ENCODE measurements at regions not wholly inside any gene's neighbourhood (a gene's known extent, or its start where the extent isn't known, plus 50 kb on each side); places are given as distances from the start of the nearest gene placed in this dataset.

DNA sequence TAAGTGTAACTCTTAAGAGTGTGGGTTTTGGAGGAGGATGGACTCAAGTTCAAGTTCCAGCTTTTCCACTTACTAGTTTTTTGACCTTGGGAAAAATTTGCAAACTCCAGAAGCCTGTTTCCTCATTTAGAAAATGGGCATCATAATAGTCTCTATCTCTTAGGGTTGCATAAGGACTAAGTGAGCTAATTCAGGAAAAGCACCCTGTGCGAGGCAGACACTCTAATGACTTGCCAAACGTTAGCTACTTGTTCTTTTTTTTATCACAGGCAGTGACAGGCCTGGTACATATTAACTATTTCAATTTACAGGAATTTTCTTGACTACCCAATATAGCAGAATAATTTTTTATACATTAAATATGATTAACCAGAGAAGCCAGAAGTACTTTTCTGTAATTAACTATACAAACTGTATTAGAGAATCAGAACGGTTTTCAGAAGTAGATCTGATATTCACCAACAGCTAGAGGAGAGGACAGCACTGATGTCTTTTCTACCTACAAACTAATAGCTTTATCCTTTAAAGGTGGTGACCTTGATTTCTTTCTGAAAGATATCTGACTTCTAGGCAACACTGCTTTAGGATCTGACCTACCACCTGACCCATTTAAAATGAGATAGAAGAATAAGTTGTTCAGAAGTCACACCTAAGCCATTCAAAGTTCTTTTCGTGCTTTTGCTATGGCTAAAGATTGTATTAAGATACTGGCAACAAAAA is 139.6 kb upstream of the HAND2 start:
- TF ChIP-seq, protein P1, sequence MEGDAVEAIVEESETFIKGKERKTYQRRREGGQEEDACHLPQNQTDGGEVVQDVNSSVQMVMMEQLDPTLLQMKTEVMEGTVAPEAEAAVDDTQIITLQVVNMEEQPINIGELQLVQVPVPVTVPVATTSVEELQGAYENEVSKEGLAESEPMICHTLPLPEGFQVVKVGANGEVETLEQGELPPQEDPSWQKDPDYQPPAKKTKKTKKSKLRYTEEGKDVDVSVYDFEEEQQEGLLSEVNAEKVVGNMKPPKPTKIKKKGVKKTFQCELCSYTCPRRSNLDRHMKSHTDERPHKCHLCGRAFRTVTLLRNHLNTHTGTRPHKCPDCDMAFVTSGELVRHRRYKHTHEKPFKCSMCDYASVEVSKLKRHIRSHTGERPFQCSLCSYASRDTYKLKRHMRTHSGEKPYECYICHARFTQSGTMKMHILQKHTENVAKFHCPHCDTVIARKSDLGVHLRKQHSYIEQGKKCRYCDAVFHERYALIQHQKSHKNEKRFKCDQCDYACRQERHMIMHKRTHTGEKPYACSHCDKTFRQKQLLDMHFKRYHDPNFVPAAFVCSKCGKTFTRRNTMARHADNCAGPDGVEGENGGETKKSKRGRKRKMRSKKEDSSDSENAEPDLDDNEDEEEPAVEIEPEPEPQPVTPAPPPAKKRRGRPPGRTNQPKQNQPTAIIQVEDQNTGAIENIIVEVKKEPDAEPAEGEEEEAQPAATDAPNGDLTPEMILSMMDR (IDR thresholded peaks at IDR 0.05; ENCODE audit: low read depth, low read length) = no peak
- no peak overlapping the region for H3K27ac ChIP-seq
- no peaks in the 10 kb centered on the region for H3K36me3 ChIP-seq
- no peak overlapping the region for H3K4me3 ChIP-seq (ENCODE audit: low read depth, low read length)
- no peaks in the 10 kb centered on the region for H3K9me3 ChIP-seq (ENCODE audit: severe bottlenecking)
- no peaks in the 10 kb centered on the region for H3K27me3 ChIP-seq (ENCODE audit: insufficient read depth, low read depth, severe bottlenecking)
- DNase-seq = no peak

DNA sequence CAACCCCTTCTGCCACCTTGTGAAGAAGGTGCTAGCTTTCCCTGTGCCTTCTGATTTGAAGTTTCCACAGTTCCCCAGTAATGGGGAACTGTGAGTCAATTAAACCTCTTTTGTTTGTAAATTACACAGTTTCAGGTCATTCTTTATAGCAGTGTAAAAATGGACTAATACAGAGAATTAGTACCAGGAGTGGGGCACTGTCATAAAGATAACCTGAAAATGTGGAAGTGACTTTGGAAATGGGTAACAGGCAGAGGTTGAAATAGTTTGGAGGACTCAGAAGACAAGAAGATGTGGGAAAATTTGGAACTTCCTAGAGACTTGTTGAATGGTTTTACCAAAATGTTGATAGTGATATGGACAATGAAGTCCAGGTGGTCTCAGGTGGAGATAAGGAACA is 131.0 kb upstream of the HAND2 start:
- TF ChIP-seq, protein P1 (IDR thresholded peaks at IDR 0.05; ENCODE audit: low read depth, low read length) = no peak
- no peak for DNase-seq
- Histone ChIP-seq H3K27ac (no peak overlapping the region), H3K9me3 (ENCODE audit: severe bottlenecking) (no peaks in the 10 kb centered on the region), H3K36me3 (no peaks in the 10 kb centered on the region), H3K27me3 (ENCODE audit: insufficient read depth, low read depth, severe bottlenecking) (no peaks in the 10 kb centered on the region), H3K4me3 (ENCODE audit: low read depth, low read length) (no peak overlapping the region)

DNA sequence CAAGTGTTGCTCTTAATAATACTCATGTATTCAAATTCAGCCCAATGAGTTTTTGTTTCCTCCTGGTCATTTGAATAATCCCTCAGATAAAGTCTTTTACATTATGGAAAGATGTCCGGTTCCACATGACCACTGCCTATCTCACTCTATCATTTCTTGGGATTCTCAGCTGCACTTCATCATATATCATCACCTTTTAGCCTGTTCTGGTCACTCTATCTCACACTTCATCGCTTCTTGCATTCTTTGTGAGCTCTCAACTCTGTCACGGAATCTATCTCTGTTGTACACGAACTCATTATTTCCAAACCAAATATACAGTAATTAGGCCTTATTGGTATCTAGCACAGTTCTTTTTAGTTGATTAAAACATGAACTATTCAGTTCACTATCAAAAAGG is 126.9 kb upstream of the HAND2 start:
- TF ChIP-seq, protein P1 (IDR thresholded peaks at IDR 0.05; ENCODE audit: low read depth, low read length) = no peak
- no peak overlapping the region for H3K27ac ChIP-seq
- H3K4me3 ChIP-seq (ENCODE audit: low read depth, low read length) = no peak overlapping the region
- no peaks in the 10 kb centered on the region for H3K36me3 ChIP-seq
- H3K27me3 ChIP-seq (ENCODE audit: insufficient read depth, low read depth, severe bottlenecking) = no peaks in the 10 kb centered on the region
- H3K9me3 ChIP-seq (ENCODE audit: severe bottlenecking) = no peaks in the 10 kb centered on the region
- no peak for DNase-seq

DNA sequence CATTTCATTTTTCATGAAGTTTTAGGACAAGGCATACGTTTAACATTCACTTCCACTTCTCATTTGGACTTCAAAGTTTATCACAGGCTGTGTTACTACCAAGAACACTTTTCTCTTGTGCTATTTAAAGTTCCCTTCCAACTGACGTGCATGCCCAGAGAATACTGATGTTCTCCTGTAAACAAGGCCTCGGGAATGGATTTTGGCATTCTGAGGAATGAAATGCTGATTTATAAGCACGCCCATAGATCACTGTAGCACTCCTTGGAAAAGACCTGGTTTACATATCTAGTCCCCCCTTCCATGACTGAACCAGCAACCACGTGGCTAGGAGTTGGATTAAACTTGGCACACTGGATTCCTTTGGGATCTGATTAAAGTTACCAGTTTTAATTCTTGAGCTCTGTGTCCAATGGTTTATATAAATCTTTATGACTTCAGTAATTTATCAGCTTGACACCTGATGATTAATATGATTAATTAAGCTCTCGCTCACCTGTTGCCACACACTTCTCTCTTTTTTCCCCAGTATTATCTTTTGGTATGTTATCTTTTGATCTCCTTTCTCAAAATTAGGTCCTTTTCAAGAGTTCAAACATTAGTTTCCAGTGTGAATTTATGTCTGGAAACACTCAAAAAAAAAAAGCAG is 122.4 kb upstream of the HAND2 start:
- TF ChIP-seq, protein P1 (IDR thresholded peaks at IDR 0.05; ENCODE audit: low read depth, low read length) = no peak
- no peaks in the 10 kb centered on the region for H3K36me3 ChIP-seq
- no peak overlapping the region for H3K4me3 ChIP-seq (ENCODE audit: low read depth, low read length)
- no peak overlapping the region for H3K27ac ChIP-seq
- no peaks in the 10 kb centered on the region for H3K9me3 ChIP-seq (ENCODE audit: severe bottlenecking)
- no peaks in the 10 kb centered on the region for H3K27me3 ChIP-seq (ENCODE audit: insufficient read depth, low read depth, severe bottlenecking)
- DNase-seq = no peak

DNA sequence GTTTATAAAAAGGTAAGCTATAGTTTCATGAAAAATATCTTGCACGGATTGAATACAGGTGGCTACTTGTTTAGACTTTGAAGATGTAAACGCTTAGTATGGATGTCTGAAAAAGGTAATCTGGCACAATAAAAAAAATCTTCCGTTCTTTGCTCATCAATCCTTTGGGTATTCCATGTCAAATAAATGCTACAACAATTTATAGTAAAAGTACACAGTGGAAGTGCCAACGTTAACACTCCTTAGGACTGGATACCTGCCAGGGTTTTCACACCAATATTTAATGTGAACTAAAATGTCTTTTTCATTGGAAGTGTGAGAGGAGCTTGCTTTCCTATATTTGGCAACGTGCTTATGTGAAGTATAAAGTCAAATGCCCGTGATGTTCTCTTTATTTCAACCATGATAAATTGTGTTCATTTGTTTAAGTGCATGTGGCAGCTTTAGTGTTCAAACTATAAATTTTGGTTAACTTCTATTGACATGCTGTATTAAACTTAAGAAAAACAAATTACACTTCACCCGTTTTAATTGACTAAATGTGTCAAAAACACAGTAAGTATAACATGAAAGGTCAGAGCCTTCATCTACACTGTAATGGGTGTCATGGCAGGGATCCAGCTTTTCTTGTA is 121.7 kb upstream of the HAND2 start:
- H3K4me3 ChIP-seq (ENCODE audit: low read depth, low read length) = no peak overlapping the region
- TF ChIP-seq, protein P1 (IDR thresholded peaks at IDR 0.05; ENCODE audit: low read depth, low read length) = no peak
- no peaks in the 10 kb centered on the region for H3K36me3 ChIP-seq
- H3K9me3 ChIP-seq (ENCODE audit: severe bottlenecking) = no peaks in the 10 kb centered on the region
- H3K27ac ChIP-seq = no peak overlapping the region
- DNase-seq = no peak
- H3K27me3 ChIP-seq (ENCODE audit: insufficient read depth, low read depth, severe bottlenecking) = no peaks in the 10 kb centered on the region
